Stomach (tissue), 8 donors: ENCODE measurements at regions not wholly inside any gene's neighbourhood (a gene's known extent, or its start where the extent isn't known, plus 50 kb on each side); places are given as distances from the start of the nearest gene placed in this dataset.

ENCODE experiments used
- DNase-seq, 2 donors: peaks; one replicate each; pipeline versions ENCODE4 v3.0.0 to v3.0.0-alpha.2; 2013 to 2019
- H3K27ac ChIP-seq, 5 donors: fragments of 200-600 bp in 4 of 5; sonication (generic) in 4 of 5; one replicate each; pipeline ENCODE4 v1.5.1; 2013 to 2019; ENCODE audit warnings: mild to moderate bottlenecking in 1 of 5, moderate library complexity in 1 of 5
- H3K27me3 ChIP-seq, 3 donors: fragments of 200-600 bp; sonication (generic); one replicate each; pipeline ENCODE4 v1.5.1; 2017 to 2019; ENCODE audit warnings: mixed run types in 1 of 3
- H3K36me3 ChIP-seq, 4 donors: fragments of 200-600 bp; sonication (generic); 1 replicate in 3 of 4; 2 replicates in 1 of 4; pipeline ENCODE4 v1.5.1; 2016 to 2019
- H3K4me1 ChIP-seq, 4 donors: fragments of 200-600 bp; sonication (generic); one replicate each; pipeline ENCODE4 v1.5.1; 2016 to 2019
- H3K4me3 ChIP-seq, 4 donors: fragments of 200-600 bp; sonication (generic) in 3 of 4; one replicate each; pipeline ENCODE4 v1.5.1; 2016 to 2019; ENCODE audit warnings: mild to moderate bottlenecking in 1 of 4
- H3K9me3 ChIP-seq, 4 donors: fragments of 200-600 bp; sonication (generic); one replicate each; pipeline ENCODE4 v1.5.1; 2016 to 2019
- CTCF ChIP-seq, 7 experiments: fragments of 450-650 bp in 4 of 7; fragments of 200-600 bp in 3 of 7; sonication (generic) in 3 of 7; IDR thresholded peaks; one replicate each; pipeline ENCODE4 v1.5.1; 2016 to 2019; ENCODE audit warnings: antibody characterized with exemption in 7 of 7, control low read depth in 2 of 7, mild to moderate bottlenecking in 1 of 7
- EP300 ChIP-seq: sonication (generic); formaldehyde crosslinking; IDR thresholded peaks from one replicate; pipeline ENCODE4 v1.6.1; 2017; ENCODE audit warnings: antibody characterized with exemption
- POLR2A ChIP-seq, 4 donors: fragments of 450-650 bp; IDR thresholded peaks; one replicate each; pipeline ENCODE4 v1.6.1; 2016; ENCODE audit warnings: antibody characterized with exemption in 4 of 4, control low read depth in 2 of 4, mild to moderate bottlenecking in 1 of 4, moderate library complexity in 1 of 4
- POLR2AphosphoS5 ChIP-seq, 3 donors: sonication (generic); formaldehyde crosslinking; IDR thresholded peaks; one replicate each; pipeline ENCODE4 v1.6.1; 2016; ENCODE audit warnings: antibody characterized with exemption in 3 of 3
- WGBS, 5 donors: extraction: QIAGEN DNeasy Blood & Tissue Kit in 3 of 5; methylation state at CpG; one replicate each; pipeline versions ENCODE4 v1.1.5 to v1.1.7; 2013 to 2018; 5-methylcytosine and 5-hydroxymethylcytosine counted together
- intact Hi-C: fragments of 100-400 bp; cut with DNase I; formaldehyde crosslinking; loops from one replicate; pipeline ENCODE4 v1.15.1; 2023; ENCODE audit warnings: low total_unique reads
- donor health status: healthy with polysubstance abuse.
- donor health status: Bipolar disorder and iron deficiency.
- donor health status: healthy.

GRCh38 chr12:124715121-124715990 is 147.9 kb upstream of the NCOR2 start:
- WGBS, 5 donors: 44 to 87% (median 57%) methylated on average over 15 of the region's 15 CpGs

GRCh38 chr12:124713436-124714082 is 146.1 kb upstream of the NCOR2 start:
- peak; percentile 36 to 88 for DNase-seq
- 10 to 44% (median 23%) methylated on average over 17 of the region's 17 CpGs for WGBS, 5 donors
- Histone ChIP-seq H3K36me3 (no peaks in the 10 kb centered on the region), H3K4me1 (peaks cover 0 to 28% (median 17%) of the 10 kb centered on the region in 4 donors), H3K9me3 (no peaks in the 10 kb centered on the region), H3K27me3 (no peaks in the 10 kb centered on the region), H3K4me3 (peak overlapping the region; percentile 4 to 32 (median 27)), H3K27ac (peak overlapping the region; percentile 75 to 89 (median 87))
- intact Hi-C loops: no loop called here
- TF ChIP-seq POLR2A (IDR thresholded peaks at IDR 0.05) (no peak), POLR2AphosphoS5 (IDR thresholded peaks at IDR 0.05) (peak; percentile 78 to 90 (median 87)), EP300 (peak; percentile 77)

More at GRCh38 chr12:124715121-124715990, 147.9 kb upstream of the NCOR2 start:
- peak in 1 of 2 donors; percentile 49 for DNase-seq
- intact Hi-C loops: no loop called here
- H3K4me1 ChIP-seq: peaks cover 0 to 37% (median 22%) of the 10 kb centered on the region in 4 donors
- no peaks in the 10 kb centered on the region for H3K36me3 ChIP-seq
- TF ChIP-seq EP300 (no peak), POLR2A (IDR thresholded peaks at IDR 0.05) (no peak), CTCF (IDR thresholded peaks at IDR 0.05) (no peak), POLR2AphosphoS5 (IDR thresholded peaks at IDR 0.05) (no peak)
- no peaks in the 10 kb centered on the region for H3K9me3 ChIP-seq
- H3K27ac ChIP-seq: peak overlapping the region in 1 of 5 donors; percentile 7
- H3K4me3 ChIP-seq: no peak overlapping the region
- H3K27me3 ChIP-seq: no peaks in the 10 kb centered on the region

GRCh38 chr12:124713041-124713435 is 145.6 kb upstream of the NCOR2 start:
- TF ChIP-seq POLR2AphosphoS5 (IDR thresholded peaks at IDR 0.05): peak; percentile 21 to 46 (median 27)
- no peak for TF ChIP-seq CTCF (IDR thresholded peaks at IDR 0.05)
- peak; percentile 51 for TF ChIP-seq EP300
- no peak for TF ChIP-seq POLR2A (IDR thresholded peaks at IDR 0.05)
- Histone ChIP-seq H3K9me3 (peaks cover 0 to under 1% (median 0%) of the 10 kb centered on the region in 4 donors), H3K36me3 (no peaks in the 10 kb centered on the region), H3K27me3 (no peaks in the 10 kb centered on the region), H3K4me1 (peaks cover 0 to 28% (median 17%) of the 10 kb centered on the region in 4 donors), H3K4me3 (peak overlapping the region; percentile 4 to 32 (median 27)), H3K27ac (peak overlapping the region in 4 of 5 donors; percentile 75 to 89 (median 87))
- intact Hi-C loops: no loop called here
- 49 to 66% (median 63%) methylated on average over 13 to 14 of the region's 14 CpGs for WGBS, 5 donors
- peak; percentile 57 to 76 for DNase-seq

- Histone ChIP-seq H3K36me3 (no peaks in the 10 kb centered on the region), H3K4me1 (peaks cover 0 to 28% (median 17%) of the 10 kb centered on the region in 4 donors), H3K9me3 (peaks cover 0 to 8% (median 3%) of the 10 kb centered on the region in 4 donors), H3K27me3 (no peaks in the 10 kb centered on the region), H3K27ac (no peak overlapping the region), H3K4me3 (no peak overlapping the region)
- intact Hi-C loops: no loop called here
- TF ChIP-seq CTCF (IDR thresholded peaks at IDR 0.05) (no peak), POLR2A (IDR thresholded peaks at IDR 0.05) (no peak), EP300 (no peak)
- no peak for DNase-seq
- WGBS, 5 donors: 76 to 85% (median 81%) methylated on average over 11 of the region's 11 CpGs
Measured at GRCh38 chr12:124711344-124711743, 143.9 kb upstream of the NCOR2 start.
